Endodermal cell (in vitro differentiated cells): ENCODE measurements at regions not wholly inside any gene's neighbourhood (a gene's known extent, or its start where the extent isn't known, plus 50 kb on each side); places are given as distances from the start of the nearest gene placed in this dataset.

Experiments
- DNase-seq: peaks from one replicate; pipeline ENCODE4 v3.0.0-alpha.2; 2017
- H3K27ac ChIP-seq: 2 replicates; pipeline ENCODE4 v1.5.1; 2013; ENCODE audit warnings: mild to moderate bottlenecking, low read depth, low read length, moderate library complexity
- H3K27me3 ChIP-seq: 2 replicates; pipeline ENCODE4 v1.6.1; 2013; ENCODE audit warnings: mild to moderate bottlenecking, low read length, moderate library complexity; ENCODE audit not compliant: insufficient read depth, control insufficient read depth, poor library complexity, severe bottlenecking
- H3K36me3 ChIP-seq: 2 replicates; pipeline ENCODE4 v1.7.0; 2013; ENCODE audit warnings: mild to moderate bottlenecking, low read length, moderate library complexity; ENCODE audit not compliant: control insufficient read depth, insufficient read depth
- H3K4me1 ChIP-seq: one replicate; pipeline ENCODE4 v1.7.0; 2013; ENCODE audit warnings: low read length; ENCODE audit not compliant: control insufficient read depth, insufficient read depth
- H3K4me3 ChIP-seq: 2 replicates; pipeline ENCODE4 v1.5.1; 2013; ENCODE audit warnings: mild to moderate bottlenecking, low read length, moderate library complexity
- H3K9ac ChIP-seq: 2 replicates; pipeline ENCODE4 v1.6.1; 2013; ENCODE audit warnings: mild to moderate bottlenecking, low read length, moderate library complexity; ENCODE audit not compliant: poor library complexity, severe bottlenecking; ENCODE audit errors: extremely low read depth
- H3K9me3 ChIP-seq: 2 replicates; pipeline ENCODE4 v1.6.1; 2013; ENCODE audit warnings: mild to moderate bottlenecking, low read length, moderate library complexity; ENCODE audit not compliant: control insufficient read depth
- H3K27ac Mint-ChIP-seq: 2 replicates; pipeline ENCODE4 v1.8.0; 2020; ENCODE audit warnings: mixed read lengths
- H3K27me3 Mint-ChIP-seq: 2 replicates; pipeline ENCODE4 v1.8.0; 2021; ENCODE audit warnings: mild to moderate bottlenecking, mixed read lengths; ENCODE audit not compliant: insufficient read depth
- H3K36me3 Mint-ChIP-seq: 2 replicates; pipeline ENCODE4 v1.8.0; 2020; ENCODE audit warnings: low read depth, mixed read lengths
- H3K4me1 Mint-ChIP-seq: 2 replicates; pipeline ENCODE4 v1.8.0; 2020; ENCODE audit warnings: mixed read lengths
- H3K4me3 Mint-ChIP-seq: 2 replicates; pipeline ENCODE4 v1.8.0; 2020; ENCODE audit warnings: mild to moderate bottlenecking, moderate library complexity, mixed read lengths
- H3K9me3 Mint-ChIP-seq: 2 replicates; pipeline ENCODE4 v1.8.0; 2020; ENCODE audit warnings: mild to moderate bottlenecking, mixed read lengths
- WGBS, 2 experiments: methylation state at CpG; one replicate each; pipeline versions ENCODE4 v1.1.5 to v1.1.7; 2013; ENCODE audit warnings: missing lambda C conversion rate in 2 of 2, mixed read lengths in 1 of 2; ENCODE audit not compliant: insufficient coverage in 1 of 2, insufficient read length in 1 of 2; 5-methylcytosine and 5-hydroxymethylcytosine counted together
- TF ChIP-seq, protein P1 (sequence below): fragments of 200-600 bp; sonication (generic); conservative IDR thresholded peaks from 2 replicates; pipeline ENCODE4 v1.5.0; 2021; ENCODE audit warnings: antibody characterized with exemption, mild to moderate bottlenecking

DNA sequence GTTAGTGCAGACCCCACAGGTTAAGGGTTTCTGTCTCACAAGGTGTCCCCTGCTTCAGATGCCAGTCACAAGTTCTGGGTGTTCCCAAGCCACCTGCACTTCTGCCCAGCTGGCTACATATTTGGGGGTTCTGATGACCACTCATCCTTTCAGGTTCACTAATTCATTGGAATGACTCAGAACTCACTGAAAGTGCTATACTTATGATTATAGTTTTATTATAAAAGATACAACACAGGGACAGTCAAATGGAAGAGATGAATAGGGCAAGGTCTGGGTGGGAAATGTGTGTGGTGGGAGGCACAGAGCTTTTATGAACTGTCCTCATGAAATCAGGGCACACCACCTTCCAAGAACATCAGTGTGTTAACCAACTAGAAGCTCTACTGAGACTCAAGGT lies 97.7 kb upstream of the CASK start:
- no peaks in the 10 kb centered on the region for H3K9me3 ChIP-seq
- H3K27me3 ChIP-seq, result no peaks in the 10 kb centered on the region
- H3K4me1 Mint-ChIP-seq, result no peaks in the 10 kb centered on the region
- no peak overlapping the region for H3K27ac Mint-ChIP-seq
- no peak overlapping the region for H3K27ac ChIP-seq
- no peaks in the 10 kb centered on the region for H3K36me3 Mint-ChIP-seq
- no peak overlapping the region for H3K9ac ChIP-seq
- no peaks in the 10 kb centered on the region for H3K4me1 ChIP-seq
- peaks cover 50% of the 10 kb centered on the region for H3K9me3 Mint-ChIP-seq
- no peak for DNase-seq
- no peak overlapping the region for H3K4me3 ChIP-seq
- no peaks in the 10 kb centered on the region for H3K27me3 Mint-ChIP-seq
- no peaks in the 10 kb centered on the region for H3K36me3 ChIP-seq
- no peak overlapping the region for H3K4me3 Mint-ChIP-seq
- TF ChIP-seq, protein P1, sequence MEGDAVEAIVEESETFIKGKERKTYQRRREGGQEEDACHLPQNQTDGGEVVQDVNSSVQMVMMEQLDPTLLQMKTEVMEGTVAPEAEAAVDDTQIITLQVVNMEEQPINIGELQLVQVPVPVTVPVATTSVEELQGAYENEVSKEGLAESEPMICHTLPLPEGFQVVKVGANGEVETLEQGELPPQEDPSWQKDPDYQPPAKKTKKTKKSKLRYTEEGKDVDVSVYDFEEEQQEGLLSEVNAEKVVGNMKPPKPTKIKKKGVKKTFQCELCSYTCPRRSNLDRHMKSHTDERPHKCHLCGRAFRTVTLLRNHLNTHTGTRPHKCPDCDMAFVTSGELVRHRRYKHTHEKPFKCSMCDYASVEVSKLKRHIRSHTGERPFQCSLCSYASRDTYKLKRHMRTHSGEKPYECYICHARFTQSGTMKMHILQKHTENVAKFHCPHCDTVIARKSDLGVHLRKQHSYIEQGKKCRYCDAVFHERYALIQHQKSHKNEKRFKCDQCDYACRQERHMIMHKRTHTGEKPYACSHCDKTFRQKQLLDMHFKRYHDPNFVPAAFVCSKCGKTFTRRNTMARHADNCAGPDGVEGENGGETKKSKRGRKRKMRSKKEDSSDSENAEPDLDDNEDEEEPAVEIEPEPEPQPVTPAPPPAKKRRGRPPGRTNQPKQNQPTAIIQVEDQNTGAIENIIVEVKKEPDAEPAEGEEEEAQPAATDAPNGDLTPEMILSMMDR, result no peak

DNA sequence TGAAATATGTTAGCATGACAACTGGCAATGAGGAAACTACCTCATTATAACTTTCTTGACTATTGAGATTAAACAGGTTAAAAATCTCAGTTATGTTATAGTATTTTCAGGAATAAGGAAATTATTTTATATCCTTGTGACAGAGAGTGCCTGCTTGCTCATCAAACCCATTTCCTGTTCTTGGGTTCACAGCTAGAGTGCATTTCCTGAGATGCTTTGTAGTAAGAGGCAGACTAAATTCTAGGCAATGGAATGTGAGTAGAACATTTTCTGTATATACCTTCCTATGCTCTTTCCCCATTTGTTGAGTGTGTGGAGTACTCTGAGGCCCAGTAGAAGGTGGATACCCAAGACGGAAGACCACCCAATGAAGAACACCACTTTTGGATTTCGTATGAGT lies 96.9 kb upstream of the CASK start:
- peaks cover 52% of the 10 kb centered on the region for H3K9me3 Mint-ChIP-seq
- no peak overlapping the region for H3K4me3 Mint-ChIP-seq
- H3K4me1 Mint-ChIP-seq, result no peaks in the 10 kb centered on the region
- no peaks in the 10 kb centered on the region for H3K27me3 Mint-ChIP-seq
- Histone ChIP-seq H3K36me3 (no peaks in the 10 kb centered on the region), H3K9me3 (no peaks in the 10 kb centered on the region), H3K9ac (no peak overlapping the region), H3K4me3 (no peak overlapping the region), H3K27me3 (no peaks in the 10 kb centered on the region), H3K27ac (no peak overlapping the region), H3K4me1 (no peaks in the 10 kb centered on the region)
- DNase-seq, result no peak
- H3K36me3 Mint-ChIP-seq, result no peaks in the 10 kb centered on the region
- 97 to 100% methylated on average over 1 to 2 of the region's 2 CpGs for WGBS, 2 experiments
- TF ChIP-seq, protein P1, result no peak
- no peak overlapping the region for H3K27ac Mint-ChIP-seq

DNA sequence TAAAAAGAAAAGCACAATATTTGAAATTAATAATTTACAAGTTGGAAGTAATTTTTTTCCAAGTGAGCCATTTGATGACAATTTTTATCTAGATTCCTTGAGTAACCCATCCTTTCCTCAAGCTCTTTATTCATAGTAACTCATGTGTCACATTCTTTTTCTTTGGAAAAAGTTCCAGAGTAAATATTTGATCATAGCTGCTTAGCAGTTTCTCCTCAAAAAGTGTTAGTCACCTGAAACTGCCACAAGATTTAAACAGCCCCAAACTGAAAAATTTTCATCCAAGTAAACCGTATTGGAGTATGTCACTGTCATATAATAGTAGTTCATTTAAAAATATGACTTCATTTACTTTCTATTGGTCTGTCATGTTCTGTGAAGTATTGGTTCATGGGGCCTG lies 94.6 kb upstream of the CASK start:
- Mint-ChIP-seq H3K4me1 (peaks cover 6% of the 10 kb centered on the region), H3K4me3 (no peak overlapping the region), H3K27me3 (no peaks in the 10 kb centered on the region), H3K9me3 (peaks cover 42% of the 10 kb centered on the region), H3K36me3 (no peaks in the 10 kb centered on the region), H3K27ac (no peak overlapping the region)
- Histone ChIP-seq H3K9ac (no peak overlapping the region), H3K4me3 (no peak overlapping the region), H3K36me3 (no peaks in the 10 kb centered on the region), H3K27me3 (no peaks in the 10 kb centered on the region), H3K27ac (no peak overlapping the region), H3K4me1 (no peaks in the 10 kb centered on the region), H3K9me3 (no peaks in the 10 kb centered on the region)
- WGBS, 2 experiments, result no CpG with 5 or more reads among the region's 1 CpG
- TF ChIP-seq, protein P1, result no peak
- DNase-seq, result no peak
